ENCODE measurements at regions not wholly inside any gene's neighbourhood (a gene's known extent, or its start where the extent isn't known, plus 50 kb on each side); places are given as distances from the start of the nearest gene placed in this dataset.
"Not testable (repeated sequence)": the region's sequence is repeated elsewhere in the genome, so short reads cannot be mapped to it uniquely, and the experiment has no call there.

DNA sequence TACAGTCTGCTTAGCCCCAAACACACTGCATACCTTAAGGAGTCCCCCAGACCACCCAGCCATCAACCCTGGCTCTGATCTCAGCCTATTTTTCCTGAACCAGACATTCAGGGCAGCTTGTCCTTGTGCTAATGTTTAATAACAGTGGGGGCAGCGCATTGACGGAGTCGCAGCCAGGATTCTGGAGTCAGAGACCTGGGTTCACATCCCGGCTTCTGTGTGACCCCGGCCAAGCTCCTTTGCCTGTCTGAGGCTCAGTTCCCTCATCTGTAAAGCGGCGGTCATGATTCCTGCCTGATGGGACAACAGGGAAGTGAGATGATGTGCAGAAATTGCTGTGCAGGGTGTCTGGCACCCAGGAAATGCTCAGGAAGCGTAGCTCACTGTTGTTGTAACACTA is 63.1 kb downstream of the MATN1 start:
- no peak for DNase-seq

DNA sequence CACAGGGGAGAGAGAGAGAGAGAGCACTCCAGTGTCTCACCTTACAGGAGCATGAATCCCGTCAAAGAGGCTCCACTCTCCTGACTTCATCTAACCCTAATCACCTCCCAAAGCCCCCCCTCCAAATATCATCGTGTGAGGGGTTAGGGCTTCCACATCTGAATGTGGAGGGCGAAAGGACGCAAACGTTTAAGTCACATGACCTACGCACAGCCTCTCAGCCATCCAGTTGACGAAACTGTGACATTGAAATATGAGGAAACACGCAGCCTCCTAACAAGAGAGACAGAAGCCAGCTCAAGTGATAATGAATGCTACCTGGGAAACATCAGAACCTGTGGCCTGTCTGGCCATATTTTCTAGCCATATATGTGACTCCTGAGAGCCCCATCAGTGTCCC is 63.7 kb downstream of the MATN1 start:
- DNase-seq: no peak

DNA sequence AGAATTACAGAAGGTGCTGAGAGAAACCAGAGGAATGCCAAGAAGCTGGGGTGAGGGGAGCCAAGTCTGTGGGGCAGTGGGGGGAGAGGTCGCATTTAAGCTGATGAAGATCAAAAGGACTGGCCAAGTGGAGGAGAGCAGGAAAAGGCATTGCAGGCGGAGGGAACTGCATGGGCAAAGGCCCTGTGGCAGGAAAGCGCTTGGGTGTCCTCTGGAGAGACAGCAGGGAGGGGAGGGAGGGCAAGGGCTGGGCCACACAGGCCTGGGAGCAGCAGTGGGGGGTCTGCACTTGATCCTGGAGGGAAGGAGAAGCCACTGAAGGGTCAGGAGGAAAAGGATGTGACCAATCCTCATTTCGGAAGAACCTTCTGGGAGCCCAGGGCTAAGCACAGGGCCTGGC is 65.0 kb downstream of the MATN1 start:
- not testable (repeated sequence) for DNase-seq

DNA sequence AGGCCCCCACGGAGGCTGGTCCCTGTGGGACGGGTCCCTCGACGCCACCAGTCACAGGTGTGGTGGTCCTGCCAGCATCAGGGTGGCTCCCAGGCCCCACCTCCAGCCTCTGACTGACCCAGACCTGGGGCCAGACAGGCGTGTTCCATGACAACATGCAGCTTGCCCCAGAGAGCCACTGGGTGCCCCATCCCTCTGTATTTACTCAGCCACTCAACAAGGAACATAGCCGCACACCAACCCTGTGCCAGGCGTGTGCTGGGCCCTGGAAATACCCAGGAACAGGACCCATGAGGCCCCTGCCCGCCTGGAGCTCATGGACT is 65.4 kb downstream of the MATN1 start:
- no peak for DNase-seq

DNA sequence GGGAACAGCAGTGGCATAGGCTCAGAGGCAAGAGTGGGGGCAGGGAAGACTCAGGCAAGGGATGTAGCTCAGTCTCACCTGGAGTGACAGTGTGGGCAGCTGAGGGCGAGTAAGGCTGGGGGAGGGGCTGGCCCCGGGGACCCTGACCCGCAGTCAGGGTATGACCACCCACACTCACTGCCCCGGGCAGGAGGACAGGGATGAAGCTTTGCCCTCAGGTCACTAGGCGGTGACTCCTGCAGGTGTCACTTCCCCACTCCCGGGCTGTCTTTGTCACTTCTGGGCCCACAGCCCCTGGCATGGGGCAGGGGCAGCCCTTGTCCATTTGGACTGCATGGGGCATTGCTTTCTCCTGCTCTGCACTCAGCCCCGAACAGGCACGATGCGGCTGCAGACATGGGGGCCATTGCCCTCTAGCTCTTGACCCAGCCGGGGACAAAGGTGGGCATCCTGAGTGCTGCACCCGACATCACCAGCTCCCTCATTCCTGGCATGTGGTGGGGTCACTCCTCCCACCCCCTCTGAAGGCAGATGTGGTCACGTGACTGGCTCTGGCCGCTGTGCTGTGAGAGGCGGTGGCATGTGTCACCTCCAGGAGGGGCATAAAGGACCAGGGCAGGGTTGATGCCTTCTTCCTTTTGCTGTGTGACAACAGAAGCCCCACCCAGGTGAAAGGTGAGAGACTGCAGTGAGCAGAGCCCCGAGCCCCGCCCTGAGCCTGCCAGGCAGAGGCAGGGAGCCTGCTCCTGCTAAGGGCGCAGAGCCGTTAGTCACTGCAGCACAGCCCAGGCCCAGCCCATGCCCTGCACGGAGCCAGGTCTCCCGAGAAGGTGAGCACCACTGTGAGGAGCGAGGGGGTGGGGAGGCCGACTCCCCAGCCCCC is 66.0 kb downstream of the MATN1 start:
- no peak for DNase-seq

DNA sequence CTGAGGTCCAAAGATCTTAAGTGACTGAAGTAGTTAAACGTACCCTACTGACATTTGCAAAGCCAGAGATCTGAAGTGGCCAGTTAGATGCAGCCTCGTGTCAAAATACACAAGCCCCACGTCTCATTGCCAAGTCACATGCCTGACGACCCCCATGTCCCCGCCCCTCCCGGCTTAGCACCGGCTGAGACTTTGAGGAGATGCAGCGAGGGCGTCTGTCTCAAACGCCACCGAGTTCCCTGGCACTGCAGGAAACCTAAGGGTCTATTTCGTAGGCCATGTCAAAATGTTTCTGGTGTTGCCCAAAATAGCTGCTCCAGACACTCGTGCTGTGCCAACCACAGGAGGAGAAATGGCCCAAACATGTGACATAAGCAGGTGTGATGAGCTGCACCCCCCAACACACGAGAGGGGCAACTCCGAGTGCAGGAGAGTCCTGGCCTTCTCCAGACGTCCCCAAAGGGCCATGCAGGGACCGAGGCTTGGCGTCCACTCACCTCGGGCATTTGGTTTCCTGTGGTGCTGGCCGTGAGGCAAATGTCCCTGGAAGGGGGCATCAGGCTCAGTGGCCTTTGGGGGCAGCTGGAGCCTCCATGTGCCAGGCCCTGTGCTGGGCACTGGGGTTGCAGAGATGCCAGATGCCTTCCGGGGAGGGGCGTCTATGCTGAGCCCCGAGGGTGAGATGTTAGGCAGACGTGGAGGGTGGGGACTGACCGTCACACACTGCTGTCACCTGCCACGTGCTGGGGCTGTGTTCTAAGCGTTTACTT is 67.0 kb downstream of the MATN1 start:
- DNase-seq: no peak

DNA sequence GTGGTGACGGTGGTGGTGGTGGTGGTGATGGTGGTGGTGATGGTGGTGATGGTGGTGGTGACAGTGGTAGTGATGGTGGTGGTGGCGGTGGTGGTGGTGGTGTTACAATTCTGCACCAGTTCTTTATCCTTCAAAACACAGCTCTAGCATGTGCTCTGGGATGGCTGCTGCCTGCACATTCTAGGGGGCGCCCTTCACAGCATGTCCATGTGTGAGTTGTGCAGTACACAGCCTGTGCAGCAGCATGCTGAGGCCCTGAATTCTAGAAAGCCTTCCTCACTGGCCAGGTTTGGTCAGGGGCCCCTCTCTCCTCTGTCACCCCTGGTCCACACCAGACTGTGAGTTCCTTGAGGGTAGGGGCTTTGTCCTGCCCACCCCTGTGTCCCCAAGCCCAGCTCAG is 67.7 kb downstream of the MATN1 start:
- DNase-seq: no peak

DNA sequence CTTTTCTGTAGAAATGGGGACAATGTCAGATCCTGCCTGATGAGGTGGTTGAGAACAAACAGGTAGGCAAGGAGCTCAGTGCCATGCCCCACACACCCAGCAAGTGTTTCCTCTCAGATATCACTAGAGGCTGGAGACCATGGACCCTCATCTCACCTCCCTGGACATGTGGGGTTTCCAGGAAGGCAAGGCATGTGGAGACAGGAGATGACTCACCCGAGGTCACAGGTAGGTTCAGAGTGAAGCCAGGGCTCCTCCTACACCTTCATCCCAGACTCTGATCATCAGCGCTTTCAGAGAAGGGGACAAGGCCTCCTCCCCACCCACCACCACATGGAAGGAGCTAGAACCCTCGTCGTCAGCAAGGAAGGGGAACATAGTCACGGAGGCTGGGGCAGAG is 69.2 kb downstream of the MATN1 start:
- DNase-seq: no peak

DNA sequence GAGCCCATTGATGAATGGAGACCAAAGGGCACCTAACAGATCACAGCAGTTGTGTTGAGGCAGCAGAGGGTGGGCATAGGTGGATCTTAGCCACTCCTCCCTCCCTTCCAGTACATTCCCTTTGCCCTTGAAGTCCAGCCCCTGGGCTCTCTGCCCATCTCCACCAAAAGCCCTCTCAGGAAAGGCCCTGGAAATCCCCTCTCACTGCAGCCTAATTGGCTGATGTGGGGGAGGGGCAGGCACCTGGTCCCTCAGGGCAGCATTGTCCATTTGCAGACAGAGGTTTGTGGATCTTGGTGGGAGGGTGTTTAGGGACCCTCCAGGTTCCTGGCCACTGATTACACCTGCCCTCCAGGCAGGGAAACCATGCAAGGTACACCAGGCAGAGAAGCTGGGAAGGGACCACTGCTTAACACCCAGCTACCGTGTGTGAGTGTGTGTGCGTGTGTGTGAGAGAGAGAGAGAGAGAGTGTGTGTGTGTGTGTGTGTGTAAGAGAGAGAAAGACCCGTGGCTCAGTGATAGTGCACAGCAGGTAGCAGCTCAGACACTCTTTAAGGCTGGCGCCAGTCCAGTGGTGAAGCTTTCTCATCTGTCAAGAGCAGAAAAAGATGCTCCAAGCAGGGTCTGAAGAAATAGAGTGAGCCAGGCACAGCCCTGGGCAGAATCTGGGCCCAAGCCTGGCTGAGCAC is 71.1 kb downstream of the MATN1 start:
- no peak for DNase-seq

DNA sequence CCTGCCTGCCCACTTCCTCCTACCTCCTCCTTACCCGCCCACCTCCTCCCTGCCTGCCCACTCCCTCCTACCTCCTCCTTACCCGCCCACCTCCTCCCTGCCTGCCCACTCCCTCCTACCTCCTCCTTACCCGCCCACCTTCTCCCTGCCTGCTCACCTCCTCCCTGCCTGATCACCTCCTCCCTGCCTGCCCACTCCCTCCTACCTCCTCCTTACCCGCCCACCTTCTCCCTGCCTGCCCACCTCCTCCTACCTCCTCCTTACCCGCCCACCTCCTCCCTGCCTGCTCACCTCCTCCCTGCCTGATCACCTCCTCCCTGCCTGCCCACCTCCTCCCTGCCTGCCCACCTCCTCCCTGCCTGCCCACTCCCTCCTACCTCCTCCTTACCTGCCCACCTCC is 72.0 kb downstream of the MATN1 start:
- DNase-seq: not testable (repeated sequence)

DNA sequence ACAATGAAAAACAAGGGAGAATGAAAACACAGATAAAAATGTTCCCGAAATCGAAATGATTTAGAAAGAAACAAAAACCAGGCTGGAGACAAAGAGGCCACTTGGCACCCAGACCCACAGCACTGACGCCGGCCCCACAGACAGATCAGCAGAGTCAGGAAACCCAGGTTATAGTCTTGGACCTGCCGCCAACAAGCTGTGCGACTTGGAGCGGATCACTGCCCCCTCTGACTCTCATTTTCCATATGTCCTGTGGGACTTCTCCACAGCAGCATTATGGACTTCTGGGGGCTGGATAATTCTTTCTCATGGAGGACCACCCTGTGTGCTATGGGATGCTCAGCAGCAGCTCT is 72.4 kb downstream of the MATN1 start:
- no peak for DNase-seq

DNA sequence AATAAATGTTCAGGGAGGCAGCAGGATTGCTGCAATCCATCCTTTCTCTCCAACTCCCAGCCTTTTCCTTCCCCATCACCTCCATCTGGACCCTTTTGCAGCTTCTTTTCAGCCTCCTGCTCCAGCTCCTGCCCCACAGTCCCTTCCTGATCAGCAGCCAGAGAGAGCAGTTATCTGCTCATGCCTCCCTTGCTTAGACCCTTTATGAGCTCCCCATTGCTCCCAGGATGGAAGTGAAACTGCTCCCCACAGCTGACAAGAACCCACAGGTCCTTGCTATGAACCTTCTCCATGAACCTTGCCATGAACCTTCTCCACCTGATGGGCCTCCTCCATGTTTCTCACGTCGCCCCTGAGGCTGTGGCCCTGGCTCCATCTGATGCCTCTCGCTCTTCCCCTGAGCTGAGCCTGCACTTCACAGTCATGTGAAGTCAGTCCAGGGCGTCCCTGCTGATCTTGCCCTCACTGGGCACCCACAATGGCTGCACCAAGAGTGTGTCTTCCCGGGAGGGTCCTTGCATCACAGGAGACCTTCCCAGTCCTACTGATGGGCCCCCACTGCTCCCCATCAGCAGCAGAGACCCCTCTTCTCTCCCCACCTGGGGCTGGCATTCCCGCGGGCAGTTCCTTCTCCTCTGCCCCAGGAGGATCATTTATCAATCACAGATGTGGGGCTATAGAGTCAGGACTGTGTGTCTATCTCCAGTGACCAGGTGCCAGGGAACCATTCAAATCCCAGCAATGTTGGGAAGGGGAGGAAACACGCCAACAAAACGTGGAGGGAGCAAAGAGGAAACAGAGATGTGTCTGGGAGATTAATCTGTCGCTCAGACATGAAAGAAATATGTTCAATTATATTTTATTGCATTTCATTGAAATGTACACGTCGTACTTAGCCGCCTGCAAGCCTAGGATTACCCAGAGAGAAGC is 73.1 kb downstream of the MATN1 start:
- no peak for DNase-seq

DNA sequence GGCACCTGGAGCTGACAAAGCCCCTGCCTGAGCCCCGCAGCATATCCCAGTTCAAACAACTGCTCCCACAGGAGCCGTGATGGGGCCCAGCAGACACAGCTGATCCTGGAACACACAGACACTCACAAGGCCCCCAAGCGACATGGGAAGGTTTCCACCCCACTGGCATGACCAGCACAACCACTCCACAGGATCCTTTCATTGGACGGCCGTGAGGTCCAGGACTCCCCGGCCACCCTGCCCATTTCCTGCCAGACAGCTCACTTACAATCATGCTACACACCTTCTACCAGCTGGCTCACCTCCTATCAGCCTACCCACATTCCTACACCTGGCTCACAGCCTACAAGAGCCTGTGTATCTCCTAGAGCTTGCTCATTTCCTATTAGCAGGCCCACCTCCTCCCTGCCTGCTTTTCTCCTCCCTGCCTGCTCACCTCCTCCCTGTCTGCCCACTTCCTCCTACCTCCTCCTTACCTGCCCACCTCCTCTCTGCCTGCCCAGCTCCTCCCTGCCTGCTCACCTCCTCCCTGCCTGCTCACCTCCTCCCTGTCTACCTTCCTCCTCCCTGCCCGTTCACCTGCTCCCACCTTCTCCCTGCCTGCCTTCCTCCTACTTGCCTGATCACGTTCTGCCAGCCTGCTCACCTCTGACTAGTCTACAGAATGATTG is 73.9 kb downstream of the MATN1 start:
- DNase-seq: no peak

DNA sequence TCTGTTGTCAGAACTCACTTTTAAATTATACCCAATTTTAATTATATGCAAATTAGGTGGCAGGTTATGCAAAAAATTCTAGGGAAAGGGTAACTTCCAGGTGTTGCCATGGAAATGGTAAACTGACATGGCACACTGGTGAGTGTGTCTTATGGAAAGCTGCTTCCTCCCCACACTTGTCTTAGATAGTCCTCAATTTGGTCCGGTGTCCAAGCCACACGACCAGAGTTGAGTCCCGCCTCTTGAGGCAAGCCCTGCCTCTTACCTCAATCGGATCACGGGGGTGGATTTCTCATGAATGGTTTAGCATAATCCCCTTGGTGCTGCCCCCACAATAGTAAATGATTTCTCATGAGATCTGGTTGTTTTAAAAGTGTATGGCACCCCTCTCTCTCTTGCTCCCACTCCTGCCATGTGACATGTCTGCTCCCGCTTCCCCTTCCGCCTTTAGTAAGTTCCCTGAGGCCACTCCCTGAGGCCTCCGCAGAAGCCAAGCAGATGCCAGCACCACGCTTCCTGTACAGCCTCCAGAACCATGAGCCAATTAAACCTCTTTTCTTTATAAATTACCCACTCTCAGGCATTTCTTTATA is 74.9 kb downstream of the MATN1 start:
- DNase-seq: no peak

DNA sequence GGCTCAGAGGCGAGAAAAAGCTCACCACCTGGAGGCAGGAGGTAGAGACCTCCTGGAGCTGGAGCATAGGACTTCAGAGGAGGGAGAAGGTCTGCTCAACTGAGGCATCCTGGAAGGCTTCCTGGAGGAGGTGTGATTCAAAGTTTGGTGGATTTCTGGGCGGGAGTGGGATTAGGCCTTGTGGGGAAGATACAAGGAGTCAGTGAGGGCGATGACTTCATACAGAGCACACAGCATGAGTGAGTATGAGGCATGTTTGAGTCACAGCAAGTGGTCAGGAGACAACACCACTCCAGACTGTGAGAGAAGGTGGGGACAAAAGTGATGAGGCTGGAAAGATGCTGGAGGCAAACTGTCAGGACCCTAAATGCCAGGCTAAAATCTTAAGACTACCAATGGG is 77.6 kb downstream of the MATN1 start:
- no peak for DNase-seq

DNA sequence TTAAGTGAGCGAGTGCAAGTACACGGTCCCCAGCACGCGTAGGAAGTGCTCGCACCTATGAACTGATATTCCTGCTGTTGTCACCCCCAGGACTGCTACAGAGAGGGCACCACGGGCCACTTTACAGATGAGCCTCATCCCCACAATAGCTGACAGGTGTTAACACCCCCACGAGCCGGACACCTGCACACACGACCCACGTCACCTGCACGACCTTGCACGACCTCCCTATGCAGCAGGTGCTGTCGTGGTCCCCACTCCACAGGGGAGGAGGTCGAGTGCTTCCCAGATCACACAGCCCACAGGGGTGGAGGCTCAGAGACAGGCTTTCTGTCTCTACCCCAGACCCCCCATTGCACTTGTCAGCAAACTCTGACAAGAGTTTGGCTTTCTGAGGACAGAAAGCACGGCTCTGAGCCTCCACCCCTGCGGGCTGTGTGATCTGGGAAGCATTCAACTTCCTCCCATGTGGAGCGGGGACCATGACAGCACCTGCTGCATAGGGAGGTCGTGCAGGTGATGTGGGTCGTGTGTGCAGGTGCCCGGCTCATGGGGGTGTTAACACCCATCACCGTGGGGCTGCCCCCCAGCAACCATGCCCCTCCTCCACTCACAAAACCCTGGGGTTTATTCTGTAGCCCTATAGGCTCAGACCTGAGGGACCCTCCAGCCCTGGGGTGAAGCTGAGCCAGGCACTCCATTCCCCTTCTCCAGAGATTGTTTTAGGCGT is 80.8 kb downstream of the MATN1 start:
- no peak for DNase-seq

DNA sequence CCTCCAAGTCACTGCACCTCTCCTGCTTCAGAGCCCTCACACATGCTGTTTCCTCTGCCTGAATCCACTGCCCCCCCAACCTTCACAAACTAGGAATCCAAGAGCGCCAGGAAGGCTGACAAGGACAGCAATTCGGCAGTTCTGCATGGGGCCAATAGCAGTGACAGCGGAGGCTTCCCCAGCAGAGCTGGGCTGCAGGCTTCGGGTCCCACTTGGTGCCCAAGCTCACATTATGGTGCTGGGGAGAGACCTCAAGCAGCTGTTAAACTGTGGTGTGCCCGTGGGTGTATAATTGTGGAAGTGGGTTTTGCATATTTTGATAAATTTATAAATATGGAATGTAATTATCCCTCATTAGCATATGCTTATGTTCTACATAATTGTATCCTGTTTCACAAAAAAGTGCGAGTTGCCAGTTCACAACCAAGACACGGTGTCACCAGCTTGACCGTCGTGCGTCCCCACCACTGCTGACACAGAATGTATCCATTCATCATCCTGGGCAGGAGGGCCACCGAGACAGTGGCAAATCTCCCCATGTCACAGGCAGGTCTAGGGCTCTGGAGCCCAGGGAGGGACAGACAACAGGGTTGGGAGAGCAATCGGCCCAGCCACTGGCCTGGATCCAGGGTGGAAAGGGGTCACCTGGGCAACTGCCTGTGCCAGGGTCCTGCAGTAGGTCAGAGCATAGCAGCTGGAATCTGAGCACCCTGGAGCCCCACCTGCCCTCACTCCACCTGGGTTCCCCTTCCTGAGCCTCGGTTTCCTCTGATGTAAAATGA is 81.6 kb downstream of the MATN1 start:
- no peak for DNase-seq

DNA sequence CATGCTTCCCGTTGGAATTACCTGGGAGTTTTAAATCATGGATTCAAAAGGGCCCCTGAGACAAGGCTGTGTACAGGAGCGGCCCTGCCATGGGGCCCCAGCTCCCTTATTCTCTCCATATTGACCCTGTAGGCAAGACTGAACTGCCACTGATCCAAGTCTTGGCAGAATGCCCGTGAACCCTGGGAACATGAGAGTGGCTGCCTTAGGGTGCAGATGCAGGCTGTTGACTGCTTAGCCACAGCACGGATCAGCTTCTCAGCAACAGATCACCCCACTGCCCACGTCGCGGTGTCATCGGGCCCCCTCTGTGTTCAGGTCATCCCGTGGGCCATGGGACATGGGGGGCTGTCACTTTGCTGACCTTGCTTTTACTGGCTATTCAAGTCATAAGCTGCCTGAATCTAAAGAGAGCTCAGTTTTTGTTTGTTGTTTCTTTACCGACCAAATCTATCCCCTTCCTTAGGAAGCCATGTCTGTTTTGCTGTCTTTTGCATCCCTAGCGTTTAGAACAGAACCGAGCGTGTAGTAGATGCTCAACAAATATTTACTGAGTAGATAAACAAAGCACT is 83.4 kb downstream of the MATN1 start:
- DNase-seq: no peak

DNA sequence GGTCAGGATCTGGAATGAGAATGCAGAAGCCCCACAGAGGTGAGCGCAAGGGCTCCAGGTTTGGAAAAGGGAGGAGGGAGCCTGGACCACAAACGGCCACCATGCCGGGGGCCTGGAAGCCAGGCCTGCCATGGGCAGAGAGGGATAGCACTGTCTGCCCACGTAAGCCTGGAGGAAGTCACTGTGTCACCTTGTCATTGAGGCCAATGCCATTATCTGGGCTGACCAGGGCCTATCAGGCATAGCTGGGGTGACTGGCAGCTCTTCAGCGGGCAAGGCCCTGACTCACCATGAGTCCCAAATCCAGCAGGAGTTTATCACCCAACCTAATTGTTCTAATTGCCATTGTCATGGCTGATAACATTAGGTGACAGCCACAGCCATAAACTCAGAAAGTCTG is 84.6 kb downstream of the MATN1 start:
- DNase-seq: peak; percentile 23

DNA sequence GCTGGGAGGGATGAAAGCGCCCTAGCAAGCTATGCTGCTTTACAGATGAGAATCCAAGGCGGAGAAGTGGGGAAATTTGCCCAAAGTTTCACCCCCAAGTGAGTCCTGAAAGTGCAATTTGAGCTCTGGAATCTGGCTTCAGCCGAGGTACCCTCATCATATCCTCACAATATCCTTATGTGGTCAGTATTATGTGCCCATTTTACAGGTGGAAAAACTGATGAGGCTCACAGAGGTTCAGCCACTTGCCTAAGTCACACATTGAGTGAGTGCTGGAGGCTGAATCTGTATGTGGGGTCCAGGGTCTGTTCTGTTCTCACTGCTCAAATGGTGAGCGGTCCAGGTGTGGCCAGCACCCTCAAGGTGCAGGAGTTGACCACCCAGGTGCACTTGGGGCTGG is 85.3 kb downstream of the MATN1 start:
- no peak for DNase-seq
